HFFc6 (cell line): ENCODE measurements at regions not wholly inside any gene's neighbourhood (a gene's known extent, or its start where the extent isn't known, plus 50 kb on each side); places are given as distances from the start of the nearest gene placed in this dataset.
A peak's percentile ranks its signal among the peaks of the same experiment; 100 is the strongest.

Experiments used
- DNase-seq: peaks from one replicate; pipeline ENCODE4 v3.0.0-alpha.2; 2018
- H3K27ac Mint-ChIP-seq: 2 replicates; pipeline ENCODE4 v1.8.0; 2020; ENCODE audit warnings: mild to moderate bottlenecking, mixed read lengths
- H3K27me3 Mint-ChIP-seq: 2 replicates; pipeline ENCODE4 v1.8.0; 2021; ENCODE audit warnings: mild to moderate bottlenecking, moderate library complexity, mixed read lengths; ENCODE audit not compliant: insufficient read depth
- H3K36me3 Mint-ChIP-seq: 2 replicates; pipeline ENCODE4 v1.8.0; 2021; ENCODE audit warnings: low read depth, mixed read lengths
- H3K4me1 Mint-ChIP-seq: 2 replicates; pipeline ENCODE4 v1.8.0; 2020; ENCODE audit warnings: low read depth, mixed read lengths
- H3K4me3 Mint-ChIP-seq: 2 replicates; pipeline ENCODE4 v1.8.0; 2020; ENCODE audit warnings: mild to moderate bottlenecking, moderate library complexity, mixed read lengths
- H3K9me3 Mint-ChIP-seq: 2 replicates; pipeline ENCODE4 v1.8.0; 2020; ENCODE audit warnings: mild to moderate bottlenecking, mixed read lengths
- TF ChIP-seq, protein P1 (sequence below): fragments of 200-600 bp; sonication (generic); IDR thresholded peaks from 2 replicates; pipeline ENCODE4 v1.5.0; 2021; ENCODE audit warnings: antibody characterized with exemption, mild to moderate bottlenecking

GRCh38 chr15:96878129-96878528, 547.6 kb downstream of the NR2F2 start:
- H3K36me3 Mint-ChIP-seq = no peaks in the 10 kb centered on the region
- DNase-seq = no peak
- no peak overlapping the region for H3K27ac Mint-ChIP-seq
- peaks cover 8% of the 10 kb centered on the region for H3K27me3 Mint-ChIP-seq
- H3K4me1 Mint-ChIP-seq = no peaks in the 10 kb centered on the region
- TF ChIP-seq, protein P1, sequence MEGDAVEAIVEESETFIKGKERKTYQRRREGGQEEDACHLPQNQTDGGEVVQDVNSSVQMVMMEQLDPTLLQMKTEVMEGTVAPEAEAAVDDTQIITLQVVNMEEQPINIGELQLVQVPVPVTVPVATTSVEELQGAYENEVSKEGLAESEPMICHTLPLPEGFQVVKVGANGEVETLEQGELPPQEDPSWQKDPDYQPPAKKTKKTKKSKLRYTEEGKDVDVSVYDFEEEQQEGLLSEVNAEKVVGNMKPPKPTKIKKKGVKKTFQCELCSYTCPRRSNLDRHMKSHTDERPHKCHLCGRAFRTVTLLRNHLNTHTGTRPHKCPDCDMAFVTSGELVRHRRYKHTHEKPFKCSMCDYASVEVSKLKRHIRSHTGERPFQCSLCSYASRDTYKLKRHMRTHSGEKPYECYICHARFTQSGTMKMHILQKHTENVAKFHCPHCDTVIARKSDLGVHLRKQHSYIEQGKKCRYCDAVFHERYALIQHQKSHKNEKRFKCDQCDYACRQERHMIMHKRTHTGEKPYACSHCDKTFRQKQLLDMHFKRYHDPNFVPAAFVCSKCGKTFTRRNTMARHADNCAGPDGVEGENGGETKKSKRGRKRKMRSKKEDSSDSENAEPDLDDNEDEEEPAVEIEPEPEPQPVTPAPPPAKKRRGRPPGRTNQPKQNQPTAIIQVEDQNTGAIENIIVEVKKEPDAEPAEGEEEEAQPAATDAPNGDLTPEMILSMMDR = no peak
- no peak overlapping the region for H3K4me3 Mint-ChIP-seq
- H3K9me3 Mint-ChIP-seq = peaks cover 11% of the 10 kb centered on the region

DNA sequence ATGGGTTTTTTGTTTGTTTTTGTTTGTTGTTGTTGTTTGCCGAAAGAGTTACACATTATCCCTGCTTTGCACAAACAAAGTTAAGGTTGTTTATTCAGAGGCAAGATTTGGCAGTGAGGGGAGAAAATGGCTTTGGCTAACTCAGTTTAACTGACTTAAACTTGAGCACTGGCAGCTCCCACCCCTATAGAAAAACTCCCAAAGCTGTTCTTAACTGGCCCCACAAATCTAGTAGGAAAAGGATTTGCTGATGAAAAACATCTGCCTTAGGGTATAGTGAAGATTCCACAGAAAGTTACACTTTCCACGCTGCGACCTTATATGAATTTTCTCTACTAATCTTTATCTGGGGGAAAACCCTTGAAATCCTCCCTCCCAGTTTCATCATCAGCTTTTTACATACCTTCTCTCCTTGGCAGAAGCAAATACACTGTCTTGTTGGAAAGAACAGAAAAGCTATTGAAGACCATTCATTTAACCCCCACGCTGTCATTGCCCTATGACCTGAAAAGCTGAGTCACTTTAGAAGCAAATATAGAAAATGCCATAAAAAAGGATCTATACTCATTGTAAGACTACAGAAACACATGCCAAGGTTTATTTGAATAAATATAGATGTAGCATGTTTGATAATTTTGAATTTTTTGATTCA, 551.7 kb downstream of the NR2F2 start:
- Mint-ChIP-seq H3K36me3 (no peaks in the 10 kb centered on the region), H3K27me3 (no peaks in the 10 kb centered on the region; the same call in 1 of the 2 replicates), H3K4me3 (no peak overlapping the region), H3K9me3 (no peaks in the 10 kb centered on the region; the same call in none of the 2 replicates), H3K27ac (no peak overlapping the region), H3K4me1 (no peaks in the 10 kb centered on the region)
- no peak for DNase-seq
- TF ChIP-seq, protein P1 = no peak

GRCh38 chr15:96887730-96888129, 557.2 kb downstream of the NR2F2 start:
- TF ChIP-seq, protein P1 = no peak
- peak; percentile 28 for DNase-seq
- no peak overlapping the region for H3K27ac Mint-ChIP-seq
- H3K27me3 Mint-ChIP-seq = no peaks in the 10 kb centered on the region; the same call in 1 of the 2 replicates
- H3K9me3 Mint-ChIP-seq = no peaks in the 10 kb centered on the region; the same call in 1 of the 2 replicates
- no peak overlapping the region for H3K4me3 Mint-ChIP-seq
- no peaks in the 10 kb centered on the region for H3K36me3 Mint-ChIP-seq
- H3K4me1 Mint-ChIP-seq = peaks cover 24% of the 10 kb centered on the region

GRCh38 chr15:96888764-96889163, 558.3 kb downstream of the NR2F2 start:
- Mint-ChIP-seq H3K9me3 (no peaks in the 10 kb centered on the region; the same call in 1 of the 2 replicates), H3K4me3 (peak overlapping the region; percentile 62; the same call in 1 of the 2 replicates), H3K27ac (peak overlapping the region; percentile 79), H3K36me3 (no peaks in the 10 kb centered on the region), H3K4me1 (peaks cover 24% of the 10 kb centered on the region), H3K27me3 (no peaks in the 10 kb centered on the region; the same call in 1 of the 2 replicates)
- no peak for DNase-seq
- TF ChIP-seq, protein P1 = no peak

DNA sequence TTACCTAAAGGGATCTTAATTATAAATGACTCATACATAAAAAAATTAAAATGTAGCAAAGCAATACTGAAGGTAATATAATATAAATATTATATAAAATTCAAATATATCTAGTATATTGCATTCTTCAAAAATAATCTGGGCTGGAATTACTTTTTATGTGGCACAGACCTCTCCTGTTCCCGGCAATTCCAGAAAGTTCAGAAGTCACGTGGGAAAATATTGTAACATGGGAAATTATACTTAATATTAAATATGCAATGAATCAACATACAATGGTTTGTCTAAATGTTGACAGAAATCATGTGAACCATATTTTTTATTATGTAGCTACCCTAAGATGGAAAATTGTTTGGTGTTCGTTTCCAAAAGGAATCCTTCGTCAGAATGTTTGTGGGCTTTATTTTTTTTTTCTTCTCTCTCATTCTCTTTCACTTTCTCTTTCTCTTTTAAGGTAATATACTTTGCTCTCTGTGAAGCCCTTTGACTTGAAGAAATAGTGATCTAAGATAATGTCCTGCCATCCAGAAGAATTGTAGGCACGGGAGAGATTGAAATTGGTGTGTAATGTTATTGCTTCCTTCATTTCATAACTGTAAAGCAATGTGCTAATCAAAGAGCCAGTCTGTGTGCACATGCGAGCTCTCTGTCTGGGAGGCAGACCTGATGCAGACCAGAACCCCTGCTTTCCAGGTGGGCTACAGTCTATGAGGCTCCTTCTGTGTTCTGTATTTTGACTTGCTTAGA, 559.4 kb downstream of the NR2F2 start:
- no peaks in the 10 kb centered on the region for H3K27me3 Mint-ChIP-seq
- H3K4me1 Mint-ChIP-seq = peaks cover 24% of the 10 kb centered on the region
- H3K27ac Mint-ChIP-seq = peak overlapping the region; percentile 62; the same call in 1 of the 2 replicates
- no peaks in the 10 kb centered on the region for H3K36me3 Mint-ChIP-seq
- H3K9me3 Mint-ChIP-seq = no peaks in the 10 kb centered on the region; the same call in 1 of the 2 replicates
- DNase-seq = no peak
- H3K4me3 Mint-ChIP-seq = peak overlapping the region; percentile 85
- TF ChIP-seq, protein P1 = no peak
